Activated CD4-positive, CD25-positive, alpha-beta regulatory T cell treated with anti-CD3 and anti-CD28 coated beads, Interleukin-2, amount 50 U/mL, for 24 hours (primary cell): ENCODE measurements at regions not wholly inside any gene's neighbourhood (a gene's known extent, or its start where the extent isn't known, plus 50 kb on each side); places are given as distances from the start of the nearest gene placed in this dataset.
"Not testable (repeated sequence)": the region's sequence is repeated elsewhere in the genome, so short reads cannot be mapped to it uniquely, and the experiment has no call there.

ENCODE experiments used
- ATAC-seq, 2 donors: fragments of 150-1000 bp; cut with Tn5 transposase; one replicate each; pipeline ENCODE4 v1.10.0; 2021; ENCODE audit warnings: mild to moderate bottlenecking in 1 of 2, moderate library complexity in 1 of 2

GRCh38 chr2:95654897-95655296 lies 63.1 kb downstream of the TRIM43 start:
- ATAC-seq: not testable (repeated sequence)

GRCh38 chr2:95656553-95656952 lies 64.8 kb downstream of the TRIM43 start:
- not testable (repeated sequence) for ATAC-seq

GRCh38 chr2:95657937-95658336 lies 66.1 kb downstream of the TRIM43 start:
- not testable (repeated sequence) for ATAC-seq

GRCh38 chr2:95660766-95661562 lies 69.2 kb downstream of the TRIM43 start:
- ATAC-seq: not testable (repeated sequence)

GRCh38 chr2:95663471-95664441 lies 72.0 kb downstream of the TRIM43 start:
- ATAC-seq: not testable (repeated sequence)

GRCh38 chr2:95666636-95667035 lies 74.8 kb downstream of the TRIM43 start:
- not testable (repeated sequence) for ATAC-seq

GRCh38 chr2:95667480-95667879 lies 75.7 kb downstream of the TRIM43 start:
- ATAC-seq: no peak

GRCh38 chr2:95668934-95669333 lies 77.1 kb downstream of the TRIM43 start:
- peak in 1 of 2 donors; percentile 36 for ATAC-seq

GRCh38 chr2:95669441-95669991 lies 77.7 kb downstream of the TRIM43 start:
- ATAC-seq: no peak

GRCh38 chr2:95670167-95670566 lies 78.4 kb downstream of the TRIM43 start:
- no peak for ATAC-seq

- no peak for ATAC-seq
These were observed 78.9 kb downstream of the TRIM43 start for GRCh38 chr2:95670686-95671085.

- not testable (repeated sequence) for ATAC-seq
These were observed 79.4 kb downstream of the TRIM43 start for GRCh38 chr2:95671171-95671570.

- ATAC-seq: not testable (repeated sequence)
These were observed 80.2 kb downstream of the TRIM43 start for GRCh38 chr2:95671992-95672391.

- not testable (repeated sequence) for ATAC-seq
These were observed 80.7 kb downstream of the TRIM43 start for GRCh38 chr2:95672500-95672899.

- ATAC-seq: no peak
These were observed 82.4 kb downstream of the TRIM43 start for GRCh38 chr2:95674186-95674585.

- ATAC-seq: not testable (repeated sequence)
These were observed 84.8 kb downstream of the TRIM43 start for GRCh38 chr2:95676573-95676972.

GRCh38 chr2:95677346-95677745 lies 85.5 kb downstream of the TRIM43 start:
- no peak for ATAC-seq

- ATAC-seq: not testable (repeated sequence)
These were observed 86.0 kb downstream of the TRIM43 start for GRCh38 chr2:95677833-95678232.

- ATAC-seq: not testable (repeated sequence)
These were observed 89.4 kb downstream of the TRIM43 start for GRCh38 chr2:95681158-95681557.

GRCh38 chr2:95681589-95682081 lies 89.8 kb downstream of the TRIM43 start:
- ATAC-seq: not testable (repeated sequence)

- not testable (repeated sequence) for ATAC-seq
These were observed 91.2 kb downstream of the TRIM43 start for GRCh38 chr2:95682889-95683517.

GRCh38 chr2:95685513-95685912 lies 93.7 kb downstream of the TRIM43 start:
- ATAC-seq: no peak
